Stimulated activated CD4-positive, alpha-beta T cell treated with anti-CD3 and anti-CD28 coated beads, Interleukin-4, amount 100 ng/mL, for 4 hours (primary cell): ENCODE measurements at regions not wholly inside any gene's neighbourhood (a gene's known extent, or its start where the extent isn't known, plus 50 kb on each side); places are given as distances from the start of the nearest gene placed in this dataset.

Experiments used
- DNase-seq, 2 experiments: peaks; one replicate each; pipeline ENCODE4 v3.0.0-alpha.2; 2020

- DNase-seq: no peak
These were observed 54.7 kb upstream of the ZNF423 start for GRCh38 chr16:49910541-49911071.

GRCh38 chr16:49911430-49911829 is 55.5 kb upstream of the ZNF423 start:
- DNase-seq: no peak

- no peak for DNase-seq
These were observed 56.8 kb upstream of the ZNF423 start for GRCh38 chr16:49912721-49913120.

- no peak for DNase-seq
These were observed 57.8 kb upstream of the ZNF423 start for GRCh38 chr16:49913720-49914119.

GRCh38 chr16:49914657-49915056 is 58.7 kb upstream of the ZNF423 start:
- DNase-seq: no peak

- no peak for DNase-seq
These were observed 62.3 kb upstream of the ZNF423 start for GRCh38 chr16:49918257-49918656.

- no peak for DNase-seq
These were observed 63.4 kb upstream of the ZNF423 start for GRCh38 chr16:49919327-49919726.

- no peak for DNase-seq
These were observed 64.5 kb upstream of the ZNF423 start for GRCh38 chr16:49920397-49920796.

GRCh38 chr16:49921106-49921505 is 65.2 kb upstream of the ZNF423 start:
- no peak for DNase-seq

GRCh38 chr16:49921791-49922456 is 66.0 kb upstream of the ZNF423 start:
- peak; percentile 25 to 27 for DNase-seq

GRCh38 chr16:49923411-49923810 is 67.5 kb upstream of the ZNF423 start:
- DNase-seq: no peak

- no peak for DNase-seq
These were observed 68.2 kb upstream of the ZNF423 start for GRCh38 chr16:49924078-49924477.

GRCh38 chr16:49926941-49927340 is 71.0 kb upstream of the ZNF423 start:
- no peak for DNase-seq

- no peak for DNase-seq
These were observed 72.5 kb upstream of the ZNF423 start for GRCh38 chr16:49928176-49929041.

GRCh38 chr16:49929626-49930025 is 73.7 kb upstream of the ZNF423 start:
- no peak for DNase-seq

GRCh38 chr16:49930841-49931240 is 74.9 kb upstream of the ZNF423 start:
- no peak for DNase-seq

- DNase-seq: no peak
These were observed 75.4 kb upstream of the ZNF423 start for GRCh38 chr16:49931266-49931665.

GRCh38 chr16:49931916-49932315 is 76.0 kb upstream of the ZNF423 start:
- DNase-seq: no peak

GRCh38 chr16:49932434-49932833 is 76.5 kb upstream of the ZNF423 start:
- no peak for DNase-seq

GRCh38 chr16:49932946-49933345 is 77.0 kb upstream of the ZNF423 start:
- DNase-seq: no peak

- DNase-seq: no peak
These were observed 80.9 kb upstream of the ZNF423 start for GRCh38 chr16:49936791-49937190.

GRCh38 chr16:49937886-49938285 is 82.0 kb upstream of the ZNF423 start:
- DNase-seq: no peak

GRCh38 chr16:49939495-49939894 is 83.6 kb upstream of the ZNF423 start:
- no peak for DNase-seq
